Type B pancreatic cell (in vitro differentiated cells): ENCODE measurements at regions not wholly inside any gene's neighbourhood (a gene's known extent, or its start where the extent isn't known, plus 50 kb on each side); places are given as distances from the start of the nearest gene placed in this dataset.

Experiments used
- DNase-seq: peaks from one replicate; pipeline ENCODE4 v3.0.0; 2021; ENCODE audit warnings: mixed read lengths; ENCODE audit not compliant: unreplicated experiment; ENCODE audit errors: extremely low spot score
- H3K27ac Mint-ChIP-seq: 2 replicates; pipeline ENCODE4 v1.8.0; 2021; ENCODE audit warnings: mild to moderate bottlenecking, mixed read lengths
- H3K27me3 Mint-ChIP-seq: 2 replicates; pipeline ENCODE4 v1.8.0; 2021; ENCODE audit warnings: mixed read lengths
- H3K36me3 Mint-ChIP-seq: 2 replicates; pipeline ENCODE4 v1.8.0; 2021; ENCODE audit warnings: mixed read lengths
- H3K4me1 Mint-ChIP-seq: one replicate; pipeline ENCODE4 v1.8.0; 2021; ENCODE audit warnings: mixed read lengths; ENCODE audit not compliant: unreplicated experiment
- H3K4me3 Mint-ChIP-seq: 2 replicates; pipeline ENCODE4 v1.8.0; 2021; ENCODE audit warnings: mild to moderate bottlenecking, mixed read lengths
- H3K9me3 Mint-ChIP-seq: 2 replicates; pipeline ENCODE4 v1.8.0; 2021; ENCODE audit warnings: mixed read lengths
- CTCF ChIP-seq: fragments of 200-600 bp; sonication (generic); conservative IDR thresholded peaks from 2 replicates; pipeline ENCODE4 v1.5.0; 2021; ENCODE audit warnings: antibody characterized with exemption, mild to moderate bottlenecking

- no peak for TF ChIP-seq CTCF
- no peak overlapping the region for H3K4me3 Mint-ChIP-seq
- DNase-seq: no peak
- H3K27me3 Mint-ChIP-seq: peaks cover 75% of the 10 kb centered on the region
- H3K9me3 Mint-ChIP-seq: peaks cover 3% of the 10 kb centered on the region
- no peaks in the 10 kb centered on the region for H3K4me1 Mint-ChIP-seq
- H3K36me3 Mint-ChIP-seq: no peaks in the 10 kb centered on the region
- no peak overlapping the region for H3K27ac Mint-ChIP-seq
These were observed 79.0 kb downstream of the ZNF280B start for GRCh38 chr22:22429369-22430108.

DNA sequence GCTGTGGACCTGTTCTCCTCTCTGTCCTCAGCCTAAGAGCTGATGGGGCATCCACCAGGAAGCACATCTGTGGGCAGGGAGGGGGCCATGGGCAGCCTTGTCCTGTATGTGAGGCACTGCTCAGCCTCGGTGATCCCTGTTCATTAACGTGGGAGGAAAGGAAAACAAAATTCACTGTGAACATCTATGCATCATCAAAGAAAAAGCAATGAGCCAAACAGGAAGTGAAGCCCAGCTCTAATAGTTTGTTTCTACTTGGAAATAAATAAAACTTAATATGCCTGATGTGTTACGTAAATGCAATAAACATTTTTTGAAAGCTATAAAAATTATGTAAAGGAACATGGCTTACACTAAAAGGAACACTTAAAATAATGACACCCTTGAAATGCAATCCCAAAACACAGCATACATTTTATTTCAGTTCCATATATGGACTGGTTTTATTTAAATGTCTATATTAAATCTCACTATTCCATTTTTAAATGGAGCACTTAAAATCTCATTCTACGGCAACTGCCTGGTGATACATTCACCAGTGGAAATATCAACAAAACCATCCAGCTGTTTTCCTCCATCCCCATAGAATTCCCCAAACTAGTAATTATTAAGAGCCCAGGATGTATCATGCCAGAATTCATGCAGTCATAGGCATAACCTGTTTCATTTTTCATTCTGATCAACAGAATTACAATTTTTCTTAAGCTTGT is 78.3 kb downstream of the ZNF280B start:
- no peak overlapping the region for H3K27ac Mint-ChIP-seq
- no peaks in the 10 kb centered on the region for H3K36me3 Mint-ChIP-seq
- H3K4me1 Mint-ChIP-seq: no peaks in the 10 kb centered on the region
- TF ChIP-seq CTCF: no peak
- no peak for DNase-seq
- no peak overlapping the region for H3K4me3 Mint-ChIP-seq
- peaks cover 74% of the 10 kb centered on the region for H3K27me3 Mint-ChIP-seq
- peaks cover 4% of the 10 kb centered on the region for H3K9me3 Mint-ChIP-seq

GRCh38 chr22:22431271-22432220 is 77.0 kb downstream of the ZNF280B start:
- Mint-ChIP-seq H3K4me3 (no peak overlapping the region), H3K36me3 (no peaks in the 10 kb centered on the region), H3K9me3 (peaks cover 4% of the 10 kb centered on the region), H3K27ac (no peak overlapping the region), H3K27me3 (peaks cover 73% of the 10 kb centered on the region), H3K4me1 (no peaks in the 10 kb centered on the region)
- peak; percentile 76 for TF ChIP-seq CTCF
- no peak for DNase-seq

- H3K4me3 Mint-ChIP-seq: no peak overlapping the region
- no peak for TF ChIP-seq CTCF
- no peak for DNase-seq
- no peak overlapping the region for H3K27ac Mint-ChIP-seq
- H3K9me3 Mint-ChIP-seq: peaks cover 4% of the 10 kb centered on the region
- H3K36me3 Mint-ChIP-seq: no peaks in the 10 kb centered on the region
- H3K4me1 Mint-ChIP-seq: no peaks in the 10 kb centered on the region
- peaks cover 73% of the 10 kb centered on the region for H3K27me3 Mint-ChIP-seq
These were observed 76.1 kb downstream of the ZNF280B start for GRCh38 chr22:22432479-22432878.

- Mint-ChIP-seq H3K9me3 (peaks cover 4% of the 10 kb centered on the region), H3K36me3 (no peaks in the 10 kb centered on the region), H3K27ac (no peak overlapping the region), H3K4me3 (no peak overlapping the region), H3K27me3 (peaks cover 74% of the 10 kb centered on the region), H3K4me1 (no peaks in the 10 kb centered on the region)
- no peak for DNase-seq
- no peak for TF ChIP-seq CTCF
These were observed 75.6 kb downstream of the ZNF280B start for GRCh38 chr22:22432937-22433336.
